H1 (cell line): ENCODE measurements at regions not wholly inside any gene's neighbourhood (a gene's known extent, or its start where the extent isn't known, plus 50 kb on each side); places are given as distances from the start of the nearest gene placed in this dataset.

Experiments used
- CTCF ChIA-PET: fragments of 300-600 bp; sonication (Branson Sonifier 250); formaldehyde crosslinking; loops from one replicate; lab custom pipeline; 2021; ENCODE audit not compliant: partially characterized antibody; lab: Charles Lee
- POLR2A ChIA-PET: fragments of 300-600 bp; sonication (Branson Sonifier 250); formaldehyde crosslinking; loops from one replicate; lab custom pipeline; 2021; ENCODE audit warnings: inconsistent platforms; ENCODE audit not compliant: partially characterized antibody; lab: Charles Lee
- DNase-seq, 2 experiments: peaks; one replicate each; pipeline versions ENCODE4 v3.0.0 to v3.0.0-alpha.2; 2010 to 2022; ENCODE audit warnings: low spot score in 2 of 2, low read depth in 1 of 2, mixed read lengths in 1 of 2
- FAIRE-seq: peaks from 2 replicates; lab custom pipeline; 2011; peaks lifted over from hg19 to GRCh38; lab: Jason Lieb, UNC
- H2AFZ ChIP-seq: 2 replicates; pipeline ENCODE4 v1.8.1; 2012; ENCODE audit warnings: low read length, inconsistent platforms
- H2AK5ac ChIP-seq: 2 replicates; pipeline ENCODE4 v1.6.1; 2013; ENCODE audit warnings: low read depth, low read length
- H2BK120ac ChIP-seq: replicated peaks from 2 replicates; pipeline ENCODE3; 2013; ENCODE audit warnings: low read depth, low read length, inconsistent platforms
- H2BK12ac ChIP-seq: 2 replicates; pipeline ENCODE4 v1.6.1; 2013; ENCODE audit warnings: low read depth, low read length
- H2BK15ac ChIP-seq: 2 replicates; pipeline ENCODE4 v1.6.1; 2013; ENCODE audit warnings: low read length
- H2BK20ac ChIP-seq: 2 replicates; pipeline ENCODE4 v1.6.1; 2013; ENCODE audit warnings: low read length
- H2BK5ac ChIP-seq: 2 replicates; pipeline ENCODE4 v1.6.1; 2013; ENCODE audit warnings: low read depth, low read length
- H3K14ac ChIP-seq: 2 replicates; pipeline ENCODE4 v1.6.1; 2013; ENCODE audit warnings: inconsistent platforms; ENCODE audit not compliant: insufficient read length
- H3K18ac ChIP-seq: 2 replicates; pipeline ENCODE4 v1.6.1; 2013; ENCODE audit warnings: low read length; ENCODE audit errors: extremely low read depth
- H3K23ac ChIP-seq: 2 replicates; pipeline ENCODE4 v1.6.1; 2013; ENCODE audit warnings: inconsistent platforms; ENCODE audit not compliant: insufficient read length
- H3K23me2 ChIP-seq: 2 replicates; pipeline ENCODE4 v1.6.1; 2013; ENCODE audit warnings: low read depth, low read length
- H3K27ac ChIP-seq: 2 replicates; pipeline ENCODE4 v1.6.1; 2011; ENCODE audit warnings: low read depth, low read length, inconsistent platforms
- H3K27me3 ChIP-seq, 4 experiments: replicated peaks in 1 of 4; 1 replicate in 1 of 4; 2 replicates in 3 of 4; pipeline versions ENCODE4 v1.6.1 to v1.8.1; 2011 to 2013; ENCODE audit warnings: low read length in 3 of 4, mild to moderate bottlenecking in 3 of 4, inconsistent platforms in 2 of 4, mixed read lengths in 2 of 4, moderate library complexity in 1 of 4; ENCODE audit not compliant: control insufficient read depth in 3 of 4, insufficient read depth in 3 of 4; ENCODE audit errors: extremely low read depth in 1 of 4
- H3K36me3 ChIP-seq, 4 experiments: 2 replicates each; pipeline versions ENCODE4 v1.6.1 to v1.8.1; 2011 to 2013; ENCODE audit warnings: mild to moderate bottlenecking in 4 of 4, low read length in 3 of 4, moderate library complexity in 2 of 4, control low read depth in 1 of 4, inconsistent platforms in 1 of 4; ENCODE audit not compliant: insufficient read depth in 4 of 4, control insufficient read depth in 2 of 4
- H3K4ac ChIP-seq: replicated peaks from 2 replicates; pipeline ENCODE3; 2013; ENCODE audit warnings: low read length, low read depth, mixed read lengths, inconsistent platforms; ENCODE audit not compliant: insufficient read length
- H3K4me1 ChIP-seq, 4 experiments: replicated peaks in 1 of 4; 1 replicate in 1 of 4; 2 replicates in 3 of 4; pipeline versions ENCODE4 v1.6.1 to v1.8.1; 2011 to 2013; ENCODE audit warnings: low read length in 3 of 4, inconsistent platforms in 2 of 4, mixed read lengths in 1 of 4; ENCODE audit not compliant: insufficient read depth in 4 of 4, control insufficient read depth in 3 of 4
- H3K4me2 ChIP-seq, 2 experiments: 2 replicates each; pipeline versions ENCODE4 v1.6.1 to v1.8.1; 2011 to 2013; ENCODE audit warnings: low read depth in 2 of 2, low read length in 2 of 2, control low read depth in 1 of 2, inconsistent platforms in 1 of 2, mild to moderate bottlenecking in 1 of 2; ENCODE audit not compliant: insufficient read depth in 1 of 2
- H3K4me3 ChIP-seq, 4 experiments: fragments of 200-600, 300-600 bp in 1 of 4; sonication (generic), shearing (Covaris generic), sonication (Bioruptor Twin) in 1 of 4; 2 replicates each; pipeline versions ENCODE4 v1.5.1 to v1.8.1; 2011 to 2016; ENCODE audit warnings: low read length in 4 of 4, low read depth in 3 of 4, control low read depth in 2 of 4, inconsistent platforms in 2 of 4, mild to moderate bottlenecking in 2 of 4, mixed read lengths in 1 of 4, moderate library complexity in 1 of 4; ENCODE audit not compliant: insufficient read depth in 2 of 4; ENCODE audit errors: extremely low read depth in 1 of 4
- H3K56ac ChIP-seq: replicated peaks from 2 replicates; pipeline ENCODE3; 2013; ENCODE audit warnings: low read depth, mild to moderate bottlenecking, mixed read lengths, low read length, inconsistent platforms; ENCODE audit not compliant: insufficient read length
- H3K79me1 ChIP-seq: 2 replicates; pipeline ENCODE4 v1.6.1; 2013; ENCODE audit warnings: low read depth, low read length, control low read depth
- H3K79me2 ChIP-seq, 2 experiments: 2 replicates each; pipeline versions ENCODE4 v1.6.1 to v1.8.1; 2012 to 2013; ENCODE audit warnings: low read length in 2 of 2, mild to moderate bottlenecking in 2 of 2, inconsistent platforms in 1 of 2; ENCODE audit not compliant: insufficient read depth in 2 of 2, control insufficient read depth in 1 of 2
- H3K9ac ChIP-seq, 4 experiments: replicated peaks in 1 of 4; 1 replicate in 1 of 4; 2 replicates in 3 of 4; pipeline versions ENCODE4 v1.6.1 to v1.8.1; 2011 to 2013; ENCODE audit warnings: low read depth in 3 of 4, low read length in 3 of 4, control low read depth in 2 of 4, mild to moderate bottlenecking in 2 of 4, moderate library complexity in 2 of 4, inconsistent platforms in 1 of 4; ENCODE audit errors: extremely low read depth in 1 of 4
- H3K9me3 ChIP-seq, 2 experiments: 2 replicates each; pipeline versions ENCODE4 v1.6.1 to v1.8.1; 2012 to 2013; ENCODE audit warnings: mild to moderate bottlenecking in 2 of 2, moderate library complexity in 2 of 2, control low read depth in 1 of 2, inconsistent platforms in 1 of 2, low read depth in 1 of 2, low read length in 1 of 2, mixed read lengths in 1 of 2; ENCODE audit not compliant: insufficient read depth in 2 of 2
- H4K20me1 ChIP-seq, 2 experiments: replicated peaks in 1 of 2; 2 replicates each; pipeline versions ENCODE3 to v1.8.1; 2011 to 2013; ENCODE audit warnings: inconsistent platforms in 2 of 2, low read length in 2 of 2, mild to moderate bottlenecking in 1 of 2; ENCODE audit not compliant: insufficient read depth in 2 of 2, control insufficient read depth in 1 of 2
- H4K5ac ChIP-seq: 2 replicates; pipeline ENCODE4 v1.6.1; 2013; ENCODE audit warnings: low read length, low read depth, mixed read lengths, inconsistent platforms; ENCODE audit not compliant: insufficient read length
- H4K8ac ChIP-seq: 2 replicates; pipeline ENCODE4 v1.8.0; 2013; ENCODE audit warnings: mild to moderate bottlenecking, moderate library complexity, low read length, inconsistent platforms; ENCODE audit not compliant: insufficient read depth; ENCODE audit errors: extremely low read depth
- H4K91ac ChIP-seq: replicated peaks from 2 replicates; pipeline ENCODE3; 2013; ENCODE audit warnings: low read length, mixed read lengths, inconsistent platforms; ENCODE audit not compliant: insufficient read length
- CBX8 ChIP-seq: fragments of 300-800, 300-1000 bp; sonication (generic); IDR thresholded peaks from 2 replicates; pipeline ENCODE4 v1.7.1; 2016; ENCODE audit warnings: low read depth, low read length, borderline replicate concordance
- POLR2AphosphoS5 ChIP-seq: IDR thresholded peaks from 2 replicates; pipeline ENCODE4 v1.6.1; 2011; ENCODE audit warnings: low read depth, low read length
- SP1 ChIP-seq: IDR thresholded peaks from 2 replicates; pipeline ENCODE4 v1.6.1; 2011; ENCODE audit warnings: low read depth, low read length
- SP4 ChIP-seq: IDR thresholded peaks from 2 replicates; pipeline ENCODE4 v1.6.1; 2012; ENCODE audit warnings: low read length, inconsistent platforms
- TCF12 ChIP-seq: IDR thresholded peaks from 2 replicates; pipeline ENCODE4 v1.6.1; 2011; ENCODE audit warnings: low read depth, mild to moderate bottlenecking, low read length
- WGBS, 2 experiments: shearing (Covaris generic) in 1 of 2; methylation state at CpG; one replicate each; pipeline versions ENCODE4 v1.1.6 to v1.1.7; 2013 to 2015; ENCODE audit warnings: low lambda C conversion rate in 2 of 2, mixed read lengths in 2 of 2, inconsistent platforms in 1 of 2, low coverage in 1 of 2, missing lambda C conversion rate in 1 of 2; ENCODE audit not compliant: insufficient replicate concordance in 2 of 2, insufficient coverage in 1 of 2, insufficient read length in 1 of 2; ENCODE audit errors: extremely low coverage in 1 of 2, missing lambda C conversion rate in 1 of 2; 5-methylcytosine and 5-hydroxymethylcytosine counted together

DNA sequence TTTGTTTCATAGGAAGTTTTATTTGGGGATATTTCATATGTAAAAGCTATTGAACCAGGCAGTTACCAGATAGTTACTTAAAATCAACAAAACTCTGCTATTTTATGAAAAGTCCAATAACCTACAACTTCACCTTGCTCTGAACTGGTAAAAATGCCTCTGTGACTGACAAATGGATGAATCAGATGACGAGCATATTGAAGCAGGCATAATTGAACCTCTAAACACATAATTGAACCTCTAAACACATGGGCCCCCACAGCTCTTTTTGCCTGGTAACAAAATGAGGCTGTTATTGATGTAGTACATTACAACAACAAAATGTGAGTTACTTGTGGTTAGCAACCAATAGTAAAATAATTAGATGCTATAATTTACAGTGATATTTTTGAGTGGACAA, 99.7 kb downstream of the MBL2 start:
- CTCF ChIA-PET, result interaction anchor here (1.1 to 1.4 kb wide), 3 partner anchors 10 to 106 kb away, joined by 3 to 4 read pairs (median 3); no protein-coding TSS in a partner anchor
- Histone ChIP-seq H4K20me1 (no peaks in the 10 kb centered on the region), H4K91ac (no peak overlapping the region), H4K8ac (no peak overlapping the region), H3K27ac (no peak overlapping the region), H3K27me3 (no peaks in the 10 kb centered on the region), H3K9me3 (no peaks in the 10 kb centered on the region), H3K18ac (no peak overlapping the region), H2BK120ac (no peak overlapping the region), H2AFZ (no peak overlapping the region), H2BK5ac (no peak overlapping the region), H3K4me1 (no peaks in the 10 kb centered on the region), H3K9ac (no peak overlapping the region), H3K79me2 (no peaks in the 10 kb centered on the region), H2BK15ac (no peak overlapping the region), H3K4me3 (no peak overlapping the region), H2AK5ac (no peak overlapping the region), H3K23ac (no peak overlapping the region), H3K23me2 (no peaks in the 10 kb centered on the region), H4K5ac (no peak overlapping the region), H3K14ac (no peak overlapping the region), H3K79me1 (no peaks in the 10 kb centered on the region), H2BK12ac (no peak overlapping the region), H3K4ac (no peak overlapping the region), H2BK20ac (no peak overlapping the region), H3K56ac (no peak overlapping the region), H3K36me3 (no peaks in the 10 kb centered on the region), H3K4me2 (no peak overlapping the region)
- FAIRE-seq (no peak), DNase-seq (no peak)
- POLR2A ChIA-PET, result no interaction called here
- WGBS, 2 experiments, result 78% methylated on average over 1 of the region's 1 CpG; no CpG with 5 or more reads in 1 of the 2 experiments
- TF ChIP-seq CBX8 (no peak), SP1 (no peak), TCF12 (no peak), SP4 (no peak), POLR2AphosphoS5 (no peak)
